ENCODE measurements at regions not wholly inside any gene's neighbourhood (a gene's known extent, or its start where the extent isn't known, plus 50 kb on each side); places are given as distances from the start of the nearest gene placed in this dataset.

DNA sequence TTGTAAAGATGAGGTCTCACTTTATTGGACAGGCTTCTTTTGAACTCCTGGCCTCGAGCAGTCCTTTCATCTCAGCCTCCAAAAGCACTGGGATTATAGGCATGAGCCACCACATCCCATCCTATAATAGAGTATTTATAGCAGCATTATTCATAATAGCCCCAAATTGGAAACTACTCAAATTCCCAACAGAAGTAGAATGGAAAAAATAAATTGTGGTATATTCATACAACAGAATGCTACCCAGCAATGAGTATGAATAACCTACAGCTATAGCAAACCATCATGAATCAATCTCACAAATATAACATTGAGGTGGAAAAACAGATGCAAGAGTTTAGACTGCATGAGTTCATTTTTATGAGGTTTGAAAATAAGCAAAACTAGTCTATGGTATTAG, 84.8 kb upstream of the BTBD3 start:
- no peak overlapping the region for H3K4me3 ChIP-seq (ENCODE audit: low read depth, low read length)
- H3K27me3 ChIP-seq (ENCODE audit: control insufficient read depth, insufficient read depth, low read length), result no peaks in the 10 kb centered on the region
- no peak overlapping the region for H3K9ac ChIP-seq (ENCODE audit: low read depth, low read length)
- H3K9me3 ChIP-seq (ENCODE audit: control insufficient read depth, insufficient read depth, low read length), result no peaks in the 10 kb centered on the region
- H3K4me1 ChIP-seq (ENCODE audit: control insufficient read depth, insufficient read depth, low read length), result no peaks in the 10 kb centered on the region
- no peaks in the 10 kb centered on the region for H3K36me3 ChIP-seq (ENCODE audit: control insufficient read depth, insufficient read depth, low read length)

DNA sequence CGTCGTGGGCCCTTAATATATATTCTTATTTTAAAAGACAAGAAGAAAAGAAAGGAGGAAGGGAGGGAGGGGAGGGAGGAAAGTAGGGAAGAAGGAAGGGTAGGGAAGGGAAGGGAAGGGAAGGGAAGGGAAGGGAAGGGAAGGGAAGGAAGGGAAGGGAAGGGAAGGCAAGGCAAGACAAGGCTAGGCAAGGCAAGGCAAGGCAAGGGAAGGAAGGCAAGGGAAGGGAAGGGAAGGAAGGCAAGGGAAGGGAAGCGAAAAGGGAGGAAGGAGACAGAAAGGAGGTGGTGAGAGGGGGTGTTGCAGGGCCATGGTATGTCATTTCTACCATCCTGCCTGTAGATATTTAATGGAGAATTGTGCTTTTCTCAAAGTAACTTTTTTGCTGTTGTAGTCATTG, 83.9 kb upstream of the BTBD3 start:
- H3K4me1 ChIP-seq (ENCODE audit: control insufficient read depth, insufficient read depth, low read length), result no peaks in the 10 kb centered on the region
- H3K9ac ChIP-seq (ENCODE audit: low read depth, low read length), result no peak overlapping the region
- H3K9me3 ChIP-seq (ENCODE audit: control insufficient read depth, insufficient read depth, low read length), result no peaks in the 10 kb centered on the region

DNA sequence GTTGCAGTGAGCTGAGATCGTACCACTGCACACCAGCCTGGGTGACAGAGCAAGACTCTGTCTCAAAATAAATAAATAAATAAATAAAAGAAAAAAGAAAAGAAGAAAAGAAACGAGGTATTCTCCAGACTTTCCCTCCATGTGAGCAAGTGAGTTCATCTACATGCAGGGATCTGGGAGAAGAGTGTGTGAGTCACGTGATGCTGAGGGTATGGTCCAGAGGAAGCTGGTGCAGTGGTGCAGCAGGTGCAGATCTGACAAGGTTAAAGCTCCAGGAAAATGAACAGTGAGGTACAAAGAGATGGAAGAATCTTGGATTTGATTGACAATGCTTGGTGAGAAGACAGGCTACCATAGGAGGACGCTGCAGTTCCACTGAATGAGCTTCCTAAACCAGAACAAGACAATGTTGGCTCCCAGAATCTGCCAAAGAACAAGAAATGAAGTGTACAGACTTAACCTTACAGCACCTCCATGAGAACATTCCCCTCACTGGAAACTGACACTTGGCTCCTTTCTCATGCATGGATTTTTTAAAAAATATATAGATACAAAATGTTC, 79.5 kb upstream of the BTBD3 start:
- Histone ChIP-seq H3K4me1 (ENCODE audit: control insufficient read depth, insufficient read depth, low read length) (no peaks in the 10 kb centered on the region), H3K9me3 (ENCODE audit: control insufficient read depth, insufficient read depth, low read length) (no peaks in the 10 kb centered on the region), H3K4me3 (ENCODE audit: low read depth, low read length) (no peak overlapping the region), H3K9ac (ENCODE audit: low read depth, low read length) (no peak overlapping the region), H3K36me3 (ENCODE audit: control insufficient read depth, insufficient read depth, low read length) (no peaks in the 10 kb centered on the region), H3K27me3 (ENCODE audit: control insufficient read depth, insufficient read depth, low read length) (no peaks in the 10 kb centered on the region)

More for the DNA sequence above, 83.9 kb upstream of the BTBD3 start:
- H3K36me3 ChIP-seq (ENCODE audit: control insufficient read depth, insufficient read depth, low read length), result no peaks in the 10 kb centered on the region
- H3K4me3 ChIP-seq (ENCODE audit: low read depth, low read length), result no peak overlapping the region
- H3K27me3 ChIP-seq (ENCODE audit: control insufficient read depth, insufficient read depth, low read length), result no peaks in the 10 kb centered on the region

DNA sequence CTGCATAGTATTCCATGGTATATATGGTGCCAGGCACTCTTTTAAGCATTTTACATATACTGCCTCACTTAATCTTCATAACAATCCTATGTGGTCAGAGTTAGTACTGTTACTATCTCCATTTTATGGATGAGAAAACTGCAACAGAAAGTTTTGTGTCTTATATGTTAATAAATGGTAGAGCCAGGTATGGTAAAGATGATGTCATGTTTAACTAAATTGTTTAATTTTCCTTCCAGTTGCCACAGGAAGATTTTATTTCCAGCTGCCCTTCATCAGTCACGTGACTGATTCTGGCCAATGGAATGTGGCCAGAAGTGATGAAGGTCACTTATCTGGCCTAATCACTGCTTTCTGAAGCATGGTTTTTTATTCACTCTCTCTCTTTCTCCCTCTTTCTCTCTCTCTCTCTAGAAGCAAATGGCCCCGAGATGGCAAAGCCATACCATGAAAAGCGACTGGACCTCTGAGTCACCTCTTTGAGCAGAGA, 75.7 kb upstream of the BTBD3 start:
- H3K27me3 ChIP-seq (ENCODE audit: control insufficient read depth, insufficient read depth, low read length), result no peaks in the 10 kb centered on the region
- no peaks in the 10 kb centered on the region for H3K9me3 ChIP-seq (ENCODE audit: control insufficient read depth, insufficient read depth, low read length)
- H3K4me3 ChIP-seq (ENCODE audit: low read depth, low read length), result no peak overlapping the region
- H3K4me1 ChIP-seq (ENCODE audit: control insufficient read depth, insufficient read depth, low read length), result no peaks in the 10 kb centered on the region
- no peaks in the 10 kb centered on the region for H3K36me3 ChIP-seq (ENCODE audit: control insufficient read depth, insufficient read depth, low read length)
- no peak overlapping the region for H3K9ac ChIP-seq (ENCODE audit: low read depth, low read length)

DNA sequence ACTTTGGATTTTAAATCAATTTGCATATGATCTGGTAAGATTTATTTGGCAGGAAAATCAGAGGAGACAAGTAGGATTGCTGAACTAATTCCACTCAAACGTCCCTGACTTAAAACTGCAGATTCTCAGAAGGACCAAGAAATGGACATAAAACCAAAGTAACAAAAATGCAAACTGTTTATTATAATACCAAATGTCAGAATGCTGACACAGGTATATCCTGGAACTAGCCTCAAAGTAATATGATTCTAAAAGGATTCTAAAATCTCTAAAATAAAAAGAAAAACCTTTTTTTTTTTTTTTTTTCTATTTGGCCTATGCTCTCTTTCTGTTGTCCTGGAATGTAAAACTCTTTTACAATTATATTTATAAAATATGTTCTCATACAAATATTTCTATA, 74.4 kb upstream of the BTBD3 start:
- no peaks in the 10 kb centered on the region for H3K9me3 ChIP-seq (ENCODE audit: control insufficient read depth, insufficient read depth, low read length)
- no peaks in the 10 kb centered on the region for H3K4me1 ChIP-seq (ENCODE audit: control insufficient read depth, insufficient read depth, low read length)
- no peaks in the 10 kb centered on the region for H3K36me3 ChIP-seq (ENCODE audit: control insufficient read depth, insufficient read depth, low read length)
- no peak overlapping the region for H3K9ac ChIP-seq (ENCODE audit: low read depth, low read length)
- H3K27me3 ChIP-seq (ENCODE audit: control insufficient read depth, insufficient read depth, low read length), result no peaks in the 10 kb centered on the region
- H3K4me3 ChIP-seq (ENCODE audit: low read depth, low read length), result no peak overlapping the region

DNA sequence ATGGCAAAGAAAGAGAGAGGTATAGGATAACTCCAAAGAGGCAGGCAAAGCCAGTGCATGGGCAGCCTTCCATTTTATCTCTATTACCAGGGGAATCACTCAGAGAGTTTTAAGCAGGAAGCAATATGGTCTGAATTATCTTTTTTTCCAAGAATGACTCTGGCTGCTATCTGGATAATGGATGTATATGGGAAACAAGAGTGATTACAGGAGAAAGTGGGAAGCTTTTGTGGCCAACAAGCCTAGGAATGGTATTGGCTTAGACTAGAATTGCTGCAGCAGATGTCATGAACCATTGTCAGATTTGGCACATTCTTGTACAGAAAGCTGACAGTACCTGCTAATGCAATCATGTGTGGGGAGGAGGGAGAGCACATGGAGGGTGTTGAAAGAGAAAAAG, 73.0 kb upstream of the BTBD3 start:
- no peaks in the 10 kb centered on the region for H3K36me3 ChIP-seq (ENCODE audit: control insufficient read depth, insufficient read depth, low read length)
- no peaks in the 10 kb centered on the region for H3K9me3 ChIP-seq (ENCODE audit: control insufficient read depth, insufficient read depth, low read length)
- no peaks in the 10 kb centered on the region for H3K27me3 ChIP-seq (ENCODE audit: control insufficient read depth, insufficient read depth, low read length)
- H3K4me3 ChIP-seq (ENCODE audit: low read depth, low read length), result no peak overlapping the region
- H3K9ac ChIP-seq (ENCODE audit: low read depth, low read length), result no peak overlapping the region
- H3K4me1 ChIP-seq (ENCODE audit: control insufficient read depth, insufficient read depth, low read length), result peaks cover 2% of the 10 kb centered on the region

DNA sequence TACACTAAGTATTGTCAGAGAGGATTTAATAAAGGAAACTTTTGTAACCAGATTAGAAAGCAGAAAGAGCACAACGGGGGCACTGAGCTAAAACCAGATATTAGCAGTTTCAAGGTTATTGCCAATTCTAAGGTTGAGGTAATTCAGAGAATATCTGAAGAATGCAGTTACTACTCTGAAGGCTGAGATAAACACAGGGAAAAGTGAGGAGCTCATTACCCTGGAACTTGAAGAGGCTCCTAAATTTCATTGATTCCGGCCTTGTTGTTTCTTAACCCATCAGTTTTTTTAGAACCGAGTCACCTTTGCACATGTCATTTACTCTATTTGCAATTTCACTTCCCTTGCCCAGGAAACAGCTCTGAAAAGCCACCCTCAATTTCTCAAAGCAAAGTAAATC, 72.4 kb upstream of the BTBD3 start:
- no peaks in the 10 kb centered on the region for H3K27me3 ChIP-seq (ENCODE audit: control insufficient read depth, insufficient read depth, low read length)
- no peak overlapping the region for H3K4me3 ChIP-seq (ENCODE audit: low read depth, low read length)
- H3K4me1 ChIP-seq (ENCODE audit: control insufficient read depth, insufficient read depth, low read length), result peaks cover 3% of the 10 kb centered on the region
- H3K9ac ChIP-seq (ENCODE audit: low read depth, low read length), result no peak overlapping the region
- no peaks in the 10 kb centered on the region for H3K9me3 ChIP-seq (ENCODE audit: control insufficient read depth, insufficient read depth, low read length)
- no peaks in the 10 kb centered on the region for H3K36me3 ChIP-seq (ENCODE audit: control insufficient read depth, insufficient read depth, low read length)

DNA sequence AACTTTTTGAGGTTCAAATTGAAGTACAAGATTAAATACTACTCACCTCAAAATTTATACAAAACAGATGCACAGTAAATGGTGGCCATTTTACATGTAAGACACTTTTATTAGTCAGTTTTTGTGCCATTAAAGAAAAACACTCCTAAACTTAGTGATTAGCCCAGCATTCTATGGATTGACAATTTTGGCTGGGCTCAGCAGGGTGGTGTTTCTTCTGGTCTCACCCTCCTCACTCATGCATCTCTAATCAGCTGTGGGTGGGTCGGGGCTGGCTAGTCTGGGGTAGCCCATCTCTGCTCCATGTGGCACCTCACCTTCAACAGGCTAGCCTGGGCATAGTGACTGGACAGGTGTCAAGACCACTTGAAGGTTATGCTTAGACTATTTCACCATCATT, 71.6 kb upstream of the BTBD3 start:
- no peaks in the 10 kb centered on the region for H3K36me3 ChIP-seq (ENCODE audit: control insufficient read depth, insufficient read depth, low read length)
- H3K9me3 ChIP-seq (ENCODE audit: control insufficient read depth, insufficient read depth, low read length), result no peaks in the 10 kb centered on the region
- H3K4me1 ChIP-seq (ENCODE audit: control insufficient read depth, insufficient read depth, low read length), result peaks cover 4% of the 10 kb centered on the region
- H3K9ac ChIP-seq (ENCODE audit: low read depth, low read length), result no peak overlapping the region
- H3K27me3 ChIP-seq (ENCODE audit: control insufficient read depth, insufficient read depth, low read length), result no peaks in the 10 kb centered on the region
- no peak overlapping the region for H3K4me3 ChIP-seq (ENCODE audit: low read depth, low read length)

DNA sequence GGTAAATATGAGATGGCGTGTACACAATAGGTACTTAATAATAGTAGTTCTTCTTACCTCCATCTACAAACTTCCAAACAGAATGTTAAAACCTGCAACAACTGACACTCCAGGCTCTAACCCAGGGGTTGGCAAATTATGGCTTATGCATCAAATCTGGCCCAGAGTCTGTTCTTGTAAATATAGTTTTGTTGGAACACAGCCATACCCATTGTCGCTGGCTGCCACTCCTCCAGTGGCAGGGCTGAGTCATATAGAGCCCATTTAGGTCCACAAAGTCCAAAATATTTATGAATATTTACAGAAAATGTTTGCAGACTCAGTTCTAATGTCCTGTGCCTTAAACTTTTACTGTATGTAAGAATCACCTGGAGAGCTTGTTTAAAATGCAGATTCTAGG, 69.9 kb upstream of the BTBD3 start:
- Histone ChIP-seq H3K9ac (ENCODE audit: low read depth, low read length) (no peak overlapping the region), H3K4me3 (ENCODE audit: low read depth, low read length) (no peak overlapping the region), H3K27me3 (ENCODE audit: control insufficient read depth, insufficient read depth, low read length) (no peaks in the 10 kb centered on the region), H3K9me3 (ENCODE audit: control insufficient read depth, insufficient read depth, low read length) (no peaks in the 10 kb centered on the region), H3K36me3 (ENCODE audit: control insufficient read depth, insufficient read depth, low read length) (no peaks in the 10 kb centered on the region), H3K4me1 (ENCODE audit: control insufficient read depth, insufficient read depth, low read length) (peaks cover 5% of the 10 kb centered on the region)

DNA sequence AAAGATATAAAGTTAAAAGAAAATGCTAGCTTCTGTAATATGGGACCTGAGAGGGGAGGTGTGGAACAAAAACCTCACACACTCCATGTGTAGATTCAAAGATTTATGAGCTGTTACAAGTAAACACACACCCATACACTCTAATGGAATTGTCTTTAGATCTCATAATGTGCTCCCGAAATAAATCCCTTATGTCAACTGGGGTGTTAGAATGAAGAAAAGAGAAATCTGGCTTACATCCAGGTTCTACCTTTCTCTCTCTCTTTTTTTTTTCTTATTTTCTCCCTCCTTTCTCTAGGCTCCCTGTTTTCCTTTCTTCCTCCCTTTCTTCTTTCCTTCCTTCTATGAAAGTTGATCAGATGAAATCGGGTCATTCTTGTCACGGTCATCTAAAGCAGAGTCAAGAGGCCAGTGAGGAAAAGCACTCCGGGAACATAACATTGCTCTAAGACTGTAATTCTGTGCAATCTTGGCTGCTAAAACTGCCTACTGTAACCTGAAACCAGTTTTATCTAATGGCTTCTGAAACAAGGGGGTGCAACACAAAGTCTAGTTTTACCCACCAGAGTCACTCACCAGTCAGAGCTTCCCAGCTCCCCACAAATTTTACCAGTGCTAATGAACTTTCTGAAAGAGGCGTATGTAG, 68.3 kb upstream of the BTBD3 start:
- no peaks in the 10 kb centered on the region for H3K9me3 ChIP-seq (ENCODE audit: control insufficient read depth, insufficient read depth, low read length)
- no peak overlapping the region for H3K9ac ChIP-seq (ENCODE audit: low read depth, low read length)
- H3K36me3 ChIP-seq (ENCODE audit: control insufficient read depth, insufficient read depth, low read length), result no peaks in the 10 kb centered on the region
- no peak overlapping the region for H3K4me3 ChIP-seq (ENCODE audit: low read depth, low read length)
- H3K27me3 ChIP-seq (ENCODE audit: control insufficient read depth, insufficient read depth, low read length), result no peaks in the 10 kb centered on the region
- peaks cover 5% of the 10 kb centered on the region for H3K4me1 ChIP-seq (ENCODE audit: control insufficient read depth, insufficient read depth, low read length)

DNA sequence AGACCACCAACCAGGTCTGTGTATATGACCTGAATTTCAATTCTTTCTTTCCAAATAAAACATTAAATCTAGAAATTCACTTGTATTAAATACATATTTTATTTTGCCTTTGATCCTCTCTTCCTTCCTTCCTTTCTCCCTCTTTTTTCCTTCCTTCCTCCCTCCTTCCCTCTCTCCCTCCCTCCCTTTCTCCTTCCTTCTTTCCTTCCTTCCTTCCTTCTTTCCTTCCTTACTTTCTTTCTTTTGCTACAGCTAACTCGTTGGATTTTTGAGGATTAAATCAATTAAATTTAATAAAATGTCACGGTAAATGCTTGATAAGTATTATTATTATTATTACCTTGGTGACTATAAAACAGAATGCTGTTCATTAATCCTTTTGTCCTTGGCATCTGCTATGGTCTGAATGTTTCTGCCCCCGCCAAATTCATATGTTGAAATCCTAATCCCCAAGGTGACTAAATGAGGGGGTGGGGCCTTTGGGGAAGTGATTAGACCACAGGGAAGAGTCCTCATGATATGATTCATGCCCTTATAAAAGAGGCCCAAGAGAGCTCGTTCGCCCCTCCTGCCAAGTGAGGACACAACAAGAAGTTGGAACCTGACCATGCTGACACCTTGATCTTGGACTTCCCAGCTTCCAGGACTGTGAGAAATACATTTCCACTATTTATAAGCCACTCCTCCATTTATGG, 67.6 kb upstream of the BTBD3 start:
- Histone ChIP-seq H3K4me3 (ENCODE audit: low read depth, low read length) (no peak overlapping the region), H3K36me3 (ENCODE audit: control insufficient read depth, insufficient read depth, low read length) (no peaks in the 10 kb centered on the region), H3K9ac (ENCODE audit: low read depth, low read length) (no peak overlapping the region), H3K4me1 (ENCODE audit: control insufficient read depth, insufficient read depth, low read length) (peaks cover 5% of the 10 kb centered on the region), H3K27me3 (ENCODE audit: control insufficient read depth, insufficient read depth, low read length) (no peaks in the 10 kb centered on the region), H3K9me3 (ENCODE audit: control insufficient read depth, insufficient read depth, low read length) (no peaks in the 10 kb centered on the region)

DNA sequence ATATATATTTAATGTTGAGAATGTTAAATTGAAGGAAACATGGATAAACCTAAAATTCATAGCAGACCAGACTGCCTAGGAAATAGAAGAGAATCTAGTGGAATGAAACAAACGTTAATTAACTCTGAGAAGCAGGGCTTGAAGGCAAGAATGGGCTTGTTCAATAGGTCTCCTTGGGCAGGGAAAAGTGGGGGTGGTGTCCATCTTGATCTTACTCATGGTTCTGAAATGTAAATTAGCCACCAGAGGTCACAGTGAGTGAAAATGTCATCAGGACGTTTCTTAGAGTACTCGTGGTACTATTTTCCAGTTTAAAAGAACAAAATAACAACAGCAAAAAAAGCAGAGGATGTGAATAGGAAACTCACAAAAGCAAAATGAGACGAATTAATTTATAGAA, 66.8 kb upstream of the BTBD3 start:
- Histone ChIP-seq H3K36me3 (ENCODE audit: control insufficient read depth, insufficient read depth, low read length) (no peaks in the 10 kb centered on the region), H3K9ac (ENCODE audit: low read depth, low read length) (no peak overlapping the region), H3K4me1 (ENCODE audit: control insufficient read depth, insufficient read depth, low read length) (peaks cover 5% of the 10 kb centered on the region), H3K4me3 (ENCODE audit: low read depth, low read length) (no peak overlapping the region), H3K27me3 (ENCODE audit: control insufficient read depth, insufficient read depth, low read length) (no peaks in the 10 kb centered on the region), H3K9me3 (ENCODE audit: control insufficient read depth, insufficient read depth, low read length) (no peaks in the 10 kb centered on the region)
